ENCODE measurements at regions not wholly inside any gene's neighbourhood (a gene's known extent, or its start where the extent isn't known, plus 50 kb on each side); places are given as distances from the start of the nearest gene placed in this dataset.

- DNase-seq, result no peak
These were observed 491.4 kb upstream of the RAG2 start for GRCh38 chr11:37089439-37089838.

GRCh38 chr11:37088573-37088910 lies 490.5 kb upstream of the RAG2 start:
- no peak for DNase-seq

- DNase-seq, result no peak
These were observed 489.9 kb upstream of the RAG2 start for GRCh38 chr11:37087650-37088572.

GRCh38 chr11:37078521-37078920 lies 480.5 kb upstream of the RAG2 start:
- DNase-seq, result no peak

GRCh38 chr11:37076866-37077265 lies 478.8 kb upstream of the RAG2 start:
- DNase-seq, result no peak

GRCh38 chr11:37072538-37073055 lies 474.6 kb upstream of the RAG2 start:
- no peak for DNase-seq

GRCh38 chr11:37050311-37050710 lies 452.3 kb upstream of the RAG2 start:
- no peak for DNase-seq

GRCh38 chr11:37040921-37041320 lies 442.9 kb upstream of the RAG2 start:
- no peak for DNase-seq

- DNase-seq, result no peak
These were observed 440.9 kb upstream of the RAG2 start for GRCh38 chr11:37038911-37039310.

GRCh38 chr11:37026741-37027140 lies 428.7 kb upstream of the RAG2 start:
- no peak for DNase-seq

- DNase-seq, result no peak
These were observed 428.3 kb upstream of the RAG2 start for GRCh38 chr11:37026326-37026725.

GRCh38 chr11:37006563-37006962 lies 408.5 kb upstream of the RAG2 start:
- no peak for DNase-seq

GRCh38 chr11:37002831-37003230 lies 404.8 kb upstream of the RAG2 start:
- no peak for DNase-seq

- DNase-seq, result no peak
These were observed 399.6 kb upstream of the RAG2 start for GRCh38 chr11:36997656-36998055.

GRCh38 chr11:36996795-36997194 lies 398.8 kb upstream of the RAG2 start:
- DNase-seq, result no peak

- DNase-seq, result no peak
These were observed 396.2 kb upstream of the RAG2 start for GRCh38 chr11:36994208-36994607.

GRCh38 chr11:36988556-36988955 lies 390.5 kb upstream of the RAG2 start:
- DNase-seq, result no peak

GRCh38 chr11:36985562-36985961 lies 387.5 kb upstream of the RAG2 start:
- DNase-seq, result no peak

- DNase-seq, result no peak
These were observed 378.7 kb upstream of the RAG2 start for GRCh38 chr11:36976741-36977140.

GRCh38 chr11:36974771-36975170 lies 376.7 kb upstream of the RAG2 start:
- no peak for DNase-seq

- no peak for DNase-seq
These were observed 355.9 kb upstream of the RAG2 start for GRCh38 chr11:36953976-36954375.

GRCh38 chr11:36948460-36949127 lies 350.6 kb upstream of the RAG2 start:
- DNase-seq, result no peak

- DNase-seq, result no peak
These were observed 347.3 kb upstream of the RAG2 start for GRCh38 chr11:36945384-36945783.

GRCh38 chr11:36933481-36933880 lies 335.4 kb upstream of the RAG2 start:
- no peak for DNase-seq
